RWPE1 (cell line): ENCODE measurements at regions not wholly inside any gene's neighbourhood (a gene's known extent, or its start where the extent isn't known, plus 50 kb on each side); places are given as distances from the start of the nearest gene placed in this dataset.
A peak's percentile ranks its signal among the peaks of the same experiment; 100 is the strongest.

ENCODE experiments used
- CTCF ChIA-PET: fragments of 350-600 bp; sonication (Branson Sonifier 250); formaldehyde crosslinking; extraction: SDS; loops from one replicate; lab custom pipeline; 2021; lab: Yijun Ruan, JAX
- POLR2A ChIA-PET: fragments of 400-600 bp; formaldehyde crosslinking; extraction: SDS; loops from one replicate; lab custom pipeline; 2020; ENCODE audit warnings: antibody characterized with exemption; ENCODE audit not compliant: low non-redundant PET; lab: Yijun Ruan, JAX
- DNase-seq: peaks from one replicate; pipeline ENCODE4 v3.0.0; 2012; ENCODE audit warnings: low spot score
- H3K27ac ChIP-seq: fragments of 450-650 bp; 2 replicates; pipeline ENCODE4 v1.5.1; 2017
- TF ChIP-seq, protein P1 (sequence below): fragments of 450-650 bp; conservative IDR thresholded peaks from 2 replicates; pipeline ENCODE4 v1.5.1; 2017; ENCODE audit warnings: low read depth, mild to moderate bottlenecking

DNA sequence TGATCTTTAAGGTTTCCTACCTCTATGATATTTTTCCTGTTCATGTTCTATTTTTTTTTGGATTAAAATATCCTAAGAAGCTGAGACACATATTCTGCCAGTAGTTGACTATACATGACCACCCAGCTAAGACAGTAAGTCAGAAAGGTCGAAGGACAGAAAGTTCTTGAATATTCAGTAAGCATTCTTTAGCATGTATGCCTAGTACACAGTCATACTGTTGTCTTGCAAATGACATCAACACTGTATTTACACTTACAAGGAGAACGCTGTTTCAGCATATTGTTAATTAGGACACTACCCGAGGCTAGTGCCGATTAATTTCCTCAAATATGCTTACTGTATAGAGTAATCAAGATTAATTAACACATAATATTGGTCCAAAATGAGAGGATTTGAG lies 300.6 kb downstream of the STIM2 start:
- ChIA-PET POLR2A (no interaction called here), CTCF (no interaction called here)
- H3K27ac ChIP-seq, result no peak overlapping the region
- no peak for DNase-seq
- TF ChIP-seq, protein P1, sequence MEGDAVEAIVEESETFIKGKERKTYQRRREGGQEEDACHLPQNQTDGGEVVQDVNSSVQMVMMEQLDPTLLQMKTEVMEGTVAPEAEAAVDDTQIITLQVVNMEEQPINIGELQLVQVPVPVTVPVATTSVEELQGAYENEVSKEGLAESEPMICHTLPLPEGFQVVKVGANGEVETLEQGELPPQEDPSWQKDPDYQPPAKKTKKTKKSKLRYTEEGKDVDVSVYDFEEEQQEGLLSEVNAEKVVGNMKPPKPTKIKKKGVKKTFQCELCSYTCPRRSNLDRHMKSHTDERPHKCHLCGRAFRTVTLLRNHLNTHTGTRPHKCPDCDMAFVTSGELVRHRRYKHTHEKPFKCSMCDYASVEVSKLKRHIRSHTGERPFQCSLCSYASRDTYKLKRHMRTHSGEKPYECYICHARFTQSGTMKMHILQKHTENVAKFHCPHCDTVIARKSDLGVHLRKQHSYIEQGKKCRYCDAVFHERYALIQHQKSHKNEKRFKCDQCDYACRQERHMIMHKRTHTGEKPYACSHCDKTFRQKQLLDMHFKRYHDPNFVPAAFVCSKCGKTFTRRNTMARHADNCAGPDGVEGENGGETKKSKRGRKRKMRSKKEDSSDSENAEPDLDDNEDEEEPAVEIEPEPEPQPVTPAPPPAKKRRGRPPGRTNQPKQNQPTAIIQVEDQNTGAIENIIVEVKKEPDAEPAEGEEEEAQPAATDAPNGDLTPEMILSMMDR, result no peak

DNA sequence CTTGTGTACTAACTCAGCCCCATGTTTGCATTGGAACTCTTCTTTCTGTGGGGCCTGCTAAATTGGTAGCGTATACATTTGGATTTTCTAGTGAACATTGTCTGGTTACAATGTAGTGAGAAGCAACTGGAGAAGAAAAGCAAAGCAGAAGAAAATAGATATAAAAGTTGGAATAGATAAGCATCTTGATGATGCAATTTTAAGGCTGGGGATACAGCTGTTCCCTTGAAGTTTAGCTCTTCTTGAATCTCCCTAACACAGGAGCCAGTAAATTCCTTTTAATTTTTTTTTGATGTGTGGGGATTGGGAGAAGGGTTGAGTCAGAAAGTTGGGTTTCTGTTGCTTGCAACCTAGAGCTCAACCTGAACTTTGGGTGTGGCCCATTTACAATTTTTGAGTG lies 308.1 kb downstream of the STIM2 start:
- CTCF ChIA-PET, result no interaction called here
- POLR2A ChIA-PET, result interaction anchor here (0.6 kb wide), 1 partner anchor 738 kb away, joined by 4 read pairs; no protein-coding TSS in a partner anchor
- H3K27ac ChIP-seq, result no peak overlapping the region
- no peak for DNase-seq
- TF ChIP-seq, protein P1, result no peak

DNA sequence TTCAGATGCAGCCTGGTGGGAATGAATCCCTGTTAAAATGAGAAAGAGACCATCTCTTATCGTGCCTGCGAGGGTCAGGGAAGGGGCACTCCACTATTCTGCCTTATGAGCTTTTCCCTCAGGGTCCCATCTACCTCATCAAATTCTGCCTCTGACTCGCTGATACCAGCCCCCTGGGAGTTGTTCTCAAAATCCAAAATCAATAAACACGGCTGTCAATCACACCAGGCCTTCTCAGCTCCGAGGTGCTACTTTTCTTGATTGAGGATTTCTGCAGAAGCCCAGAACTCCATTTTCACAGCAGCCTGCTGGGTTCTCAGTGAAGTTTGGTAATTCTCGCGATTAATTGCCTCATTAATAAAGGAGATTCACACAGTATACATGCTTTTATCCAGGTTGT lies 312.6 kb downstream of the STIM2 start:
- no peak overlapping the region for H3K27ac ChIP-seq
- POLR2A ChIA-PET, result no interaction called here
- DNase-seq, result no peak
- CTCF ChIA-PET, result no interaction called here
- TF ChIP-seq, protein P1, result no peak

DNA sequence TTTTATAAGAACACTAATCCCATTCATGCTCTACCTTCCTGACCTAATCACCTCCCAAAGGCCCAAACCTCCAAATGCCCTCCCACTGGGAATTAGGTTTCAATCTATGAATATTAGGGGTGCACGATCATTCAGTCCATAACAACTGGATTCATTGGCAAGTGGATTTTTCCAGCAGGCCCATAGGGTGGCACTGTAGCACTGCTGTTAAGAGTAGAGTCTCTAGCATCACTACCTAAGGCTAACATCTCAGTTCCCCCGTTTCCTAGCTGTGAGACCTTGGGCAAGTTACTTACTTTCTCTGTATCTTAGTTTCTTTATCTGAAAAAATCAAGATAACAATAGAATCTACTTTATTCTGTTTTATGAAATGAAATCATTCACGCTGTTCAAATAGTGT lies 315.8 kb downstream of the STIM2 start:
- ChIA-PET POLR2A (no interaction called here), CTCF (interaction anchor here (0.6 kb wide), 1 partner anchor 234 kb away, joined by 6 read pairs; no protein-coding TSS in a partner anchor)
- H3K27ac ChIP-seq, result no peak overlapping the region
- TF ChIP-seq, protein P1, result no peak
- DNase-seq, result peak; percentile 29

DNA sequence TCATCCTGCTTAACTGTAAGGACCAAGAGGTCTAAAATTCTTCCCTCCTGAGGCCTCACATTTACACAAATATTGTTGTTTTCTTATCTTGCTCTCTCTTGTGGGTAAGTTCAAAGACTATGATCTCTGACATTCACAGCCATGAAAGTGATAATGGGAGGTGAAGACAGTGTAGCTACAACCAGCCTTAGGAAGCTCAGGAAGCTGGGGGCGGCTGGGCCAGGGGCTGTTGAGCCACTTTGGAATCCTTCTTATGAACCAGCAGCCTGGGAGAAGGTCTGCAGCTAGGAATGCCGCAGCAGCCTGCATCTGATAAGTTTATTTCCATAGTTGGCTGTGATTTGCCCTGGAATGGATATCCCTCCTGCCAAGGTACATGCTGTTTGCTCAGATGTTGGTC lies 316.2 kb downstream of the STIM2 start:
- H3K27ac ChIP-seq, result no peak overlapping the region
- CTCF ChIA-PET, result interaction anchor here (0.6 kb wide), 1 partner anchor 233 kb away, joined by 5 read pairs; no protein-coding TSS in a partner anchor
- TF ChIP-seq, protein P1, result no peak
- DNase-seq, result no peak
- POLR2A ChIA-PET, result no interaction called here

DNA sequence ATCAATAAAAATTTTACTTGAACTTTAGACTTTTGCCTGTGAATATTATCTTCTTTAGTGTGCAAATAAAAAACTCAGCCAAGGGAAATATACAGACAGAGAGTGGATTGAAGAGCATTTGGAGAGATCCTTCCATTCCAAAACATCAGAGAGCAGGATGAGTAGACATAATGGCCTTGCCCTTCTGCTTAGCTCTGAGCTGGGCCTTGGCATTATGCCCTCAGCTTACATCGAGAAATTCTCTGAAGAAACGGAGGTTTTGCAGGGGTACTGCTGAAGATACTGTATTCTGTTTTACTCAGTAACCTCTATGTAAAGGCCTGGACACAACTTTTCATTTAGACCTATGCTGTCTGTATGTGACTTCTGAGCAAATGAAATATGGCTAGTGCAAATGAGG lies 317.4 kb downstream of the STIM2 start:
- ChIA-PET POLR2A (no interaction called here), CTCF (no interaction called here)
- no peak overlapping the region for H3K27ac ChIP-seq
- TF ChIP-seq, protein P1, result no peak
- DNase-seq, result no peak
